Thymus (tissue), 11 donors: ENCODE measurements at regions not wholly inside any gene's neighbourhood (a gene's known extent, or its start where the extent isn't known, plus 50 kb on each side); places are given as distances from the start of the nearest gene placed in this dataset.
A peak's percentile ranks its signal among the peaks of the same experiment; 100 is the strongest.
"Not testable (repeated sequence)": the region's sequence is repeated elsewhere in the genome, so short reads cannot be mapped to it uniquely, and the experiment has no call there.

Experiments used
- DNase-seq, 9 donors: peaks; one replicate each; pipeline ENCODE4 v3.0.0-alpha.2; 2013; ENCODE audit warnings: low spot score in 9 of 9, low read depth in 6 of 9, missing footprints in 1 of 9
- H3K27ac ChIP-seq, 2 donors: one replicate each; pipeline ENCODE4 v1.5.1; 2013; ENCODE audit warnings: control low read depth in 1 of 2, low read depth in 1 of 2, low read length in 1 of 2, mild to moderate bottlenecking in 1 of 2, moderate library complexity in 1 of 2
- H3K27me3 ChIP-seq, 2 donors: one replicate each; pipeline ENCODE4 v1.5.1; 2013; ENCODE audit warnings: low read length in 1 of 2; ENCODE audit not compliant: control insufficient read depth in 2 of 2, insufficient read depth in 1 of 2
- H3K36me3 ChIP-seq, 2 donors: one replicate each; pipeline ENCODE4 v1.5.1; 2013; ENCODE audit warnings: low read length in 1 of 2, mild to moderate bottlenecking in 1 of 2, moderate library complexity in 1 of 2; ENCODE audit not compliant: control insufficient read depth in 2 of 2, insufficient read depth in 2 of 2
- H3K4me1 ChIP-seq, 2 donors: one replicate each; pipeline ENCODE4 v1.5.1; 2013; ENCODE audit warnings: low read length in 2 of 2; ENCODE audit not compliant: control insufficient read depth in 2 of 2, insufficient read depth in 2 of 2
- H3K4me3 ChIP-seq, 2 donors: one replicate each; pipeline ENCODE4 v1.5.1; 2013; ENCODE audit warnings: low read length in 2 of 2, control low read depth in 1 of 2, mild to moderate bottlenecking in 1 of 2
- H3K9me3 ChIP-seq, 2 donors: one replicate each; pipeline ENCODE4 v1.5.1; 2013; ENCODE audit warnings: low read length in 1 of 2, mild to moderate bottlenecking in 1 of 2; ENCODE audit not compliant: control insufficient read depth in 2 of 2, insufficient read depth in 1 of 2
- WGBS: extraction: QIAGEN DNeasy Blood & Tissue Kit; methylation state at CpG from one replicate; pipeline ENCODE4 v1.1.7; 2013; 5-methylcytosine and 5-hydroxymethylcytosine counted together
- donor health status: healthy.

DNA sequence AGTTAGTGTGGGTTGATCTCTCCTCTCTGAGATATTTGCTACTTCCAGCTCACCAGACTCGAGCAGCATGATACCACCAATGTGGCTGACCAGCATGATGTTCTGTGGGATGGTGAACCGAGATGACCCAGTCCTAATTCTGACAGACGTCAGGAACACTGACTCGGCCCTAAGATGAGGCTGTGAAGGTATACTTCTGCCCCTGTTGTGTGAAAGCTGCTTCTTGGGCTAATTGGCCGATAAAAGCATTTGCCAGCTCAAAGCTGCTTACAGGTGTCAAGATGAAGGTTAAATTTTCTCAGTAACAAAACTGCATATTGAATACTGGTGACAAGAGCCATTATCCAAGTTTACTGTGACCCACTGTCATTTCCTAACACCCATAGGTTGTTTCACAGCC, 151.4 kb downstream of the BRD1 start:
- Histone ChIP-seq H3K36me3 (no peaks in the 10 kb centered on the region), H3K27me3 (peaks cover 22 to 46% of the 10 kb centered on the region in 2 donors), H3K4me3 (no peak overlapping the region), H3K4me1 (no peaks in the 10 kb centered on the region), H3K9me3 (no peaks in the 10 kb centered on the region), H3K27ac (no peak overlapping the region)
- DNase-seq = no peak
- 92% methylated on average over 5 of the region's 5 CpGs for WGBS

DNA sequence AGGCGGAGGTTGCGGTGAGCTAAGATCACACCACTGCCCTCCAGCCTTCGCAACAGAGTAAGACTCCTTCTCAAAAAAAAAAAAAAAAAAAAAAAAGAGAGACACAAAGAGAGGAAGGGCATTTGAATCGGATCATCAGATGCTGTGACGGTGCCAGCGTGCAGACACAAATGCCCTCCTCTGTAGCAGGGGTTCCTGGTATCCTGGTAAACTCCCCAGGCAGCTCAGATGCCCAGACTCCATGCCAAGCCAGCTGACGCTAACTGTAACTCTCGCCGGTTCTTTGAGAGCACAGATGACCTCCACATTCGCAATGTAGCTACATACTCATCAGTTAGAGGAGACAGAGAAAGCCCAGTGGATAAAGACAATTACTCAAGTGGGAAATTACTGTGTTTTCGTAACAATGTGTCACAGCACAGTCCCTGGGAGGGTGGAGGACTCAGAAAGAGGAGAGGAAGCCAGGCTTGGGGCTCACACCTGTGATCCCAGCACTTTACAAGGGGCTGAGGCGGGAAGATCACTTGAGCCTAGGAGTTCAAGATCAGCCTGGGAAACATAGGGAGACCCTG, 153.1 kb downstream of the BRD1 start:
- WGBS = 95% methylated on average over 12 of the region's 12 CpGs
- no peak overlapping the region for H3K27ac ChIP-seq
- no peak for DNase-seq
- peaks cover 0 to 6% of the 10 kb centered on the region in 2 donors for H3K4me1 ChIP-seq
- no peaks in the 10 kb centered on the region for H3K9me3 ChIP-seq
- H3K4me3 ChIP-seq = no peak overlapping the region
- no peaks in the 10 kb centered on the region for H3K36me3 ChIP-seq
- H3K27me3 ChIP-seq = peaks cover 34 to 60% of the 10 kb centered on the region in 2 donors

DNA sequence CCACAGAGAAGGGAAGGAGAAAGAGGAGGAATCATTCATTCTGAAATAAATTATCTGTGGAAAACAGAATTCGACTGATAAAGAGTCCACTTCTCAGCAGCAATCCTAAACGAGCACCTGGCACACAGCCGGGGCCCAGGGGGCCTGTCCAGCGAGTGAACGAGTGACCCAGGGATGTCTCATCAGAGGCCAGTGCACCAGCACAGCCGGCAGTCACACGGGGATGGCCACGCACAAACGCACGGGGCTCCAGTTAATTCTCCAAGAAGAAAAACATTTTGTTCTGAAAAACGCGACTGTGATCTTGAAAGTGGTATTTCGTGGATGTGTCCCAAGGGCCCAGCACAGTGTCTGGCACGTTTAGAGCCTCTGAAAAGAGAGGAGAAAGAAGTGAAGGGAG, 154.6 kb downstream of the BRD1 start:
- Histone ChIP-seq H3K27me3 (peaks cover 34 to 66% of the 10 kb centered on the region in 2 donors), H3K9me3 (peaks cover 0 to 2% of the 10 kb centered on the region in 2 donors), H3K27ac (no peak overlapping the region), H3K36me3 (no peaks in the 10 kb centered on the region), H3K4me3 (no peak overlapping the region), H3K4me1 (peaks cover 0 to 8% of the 10 kb centered on the region in 2 donors)
- DNase-seq = no peak
- WGBS = 62% methylated on average over 14 of the region's 14 CpGs

DNA sequence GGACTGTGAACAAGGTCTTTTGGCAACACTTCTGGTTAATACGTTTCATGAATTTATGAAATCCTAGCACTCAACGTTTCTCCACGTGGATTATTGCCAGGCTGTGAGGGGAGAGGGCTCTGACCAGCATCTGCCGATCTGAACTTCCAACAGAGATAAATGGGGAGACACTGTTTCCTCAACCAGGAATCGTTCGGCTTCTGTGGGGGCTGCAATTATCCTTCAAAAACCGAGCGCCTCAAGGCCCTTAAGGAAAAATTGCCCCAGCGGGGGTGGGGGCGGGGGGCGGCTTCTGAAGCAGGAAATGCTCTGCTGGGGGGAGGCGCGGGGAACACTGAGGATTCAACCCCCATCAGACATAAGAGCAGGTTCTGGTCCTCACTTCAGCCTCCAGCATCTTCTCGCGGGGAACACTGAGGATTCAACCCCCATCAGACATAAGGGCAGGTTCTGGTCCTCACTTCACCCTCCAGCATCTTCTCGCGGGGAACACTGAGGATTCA, 155.6 kb downstream of the BRD1 start:
- no peak for DNase-seq
- peaks cover 32 to 60% of the 10 kb centered on the region in 2 donors for H3K27me3 ChIP-seq
- 53% methylated on average over 15 of the region's 17 CpGs for WGBS

GRCh38 chr22:49671331-49672013, 156.2 kb downstream of the BRD1 start:
- peaks cover 0 to 2% of the 10 kb centered on the region in 2 donors for H3K9me3 ChIP-seq
- no peak overlapping the region for H3K27ac ChIP-seq
- peaks cover 32 to 56% of the 10 kb centered on the region in 2 donors for H3K27me3 ChIP-seq
- DNase-seq = no peak
- no peaks in the 10 kb centered on the region for H3K36me3 ChIP-seq
- no peak overlapping the region for H3K4me3 ChIP-seq
- H3K4me1 ChIP-seq = peaks cover 2 to 11% of the 10 kb centered on the region in 2 donors
- WGBS = 20% methylated on average over 28 of the region's 28 CpGs

More for the DNA sequence above, 155.6 kb downstream of the BRD1 start:
- Histone ChIP-seq H3K4me1 (peaks cover 0 to 11% of the 10 kb centered on the region in 2 donors), H3K4me3 (no peak overlapping the region), H3K36me3 (no peaks in the 10 kb centered on the region), H3K27ac (no peak overlapping the region), H3K9me3 (peaks cover 0 to 2% of the 10 kb centered on the region in 2 donors)

GRCh38 chr22:49670456-49671330, 157.0 kb downstream of the BRD1 start:
- no peak overlapping the region for H3K27ac ChIP-seq
- peaks cover 2 to 11% of the 10 kb centered on the region in 2 donors for H3K4me1 ChIP-seq
- peak overlapping the region in 1 of 2 donors; percentile 35 for H3K4me3 ChIP-seq
- no peak for DNase-seq
- WGBS = 3% methylated on average over 69 of the region's 69 CpGs
- no peaks in the 10 kb centered on the region for H3K36me3 ChIP-seq
- peaks cover 0 to 2% of the 10 kb centered on the region in 2 donors for H3K9me3 ChIP-seq
- H3K27me3 ChIP-seq = peaks cover 32 to 56% of the 10 kb centered on the region in 2 donors

DNA sequence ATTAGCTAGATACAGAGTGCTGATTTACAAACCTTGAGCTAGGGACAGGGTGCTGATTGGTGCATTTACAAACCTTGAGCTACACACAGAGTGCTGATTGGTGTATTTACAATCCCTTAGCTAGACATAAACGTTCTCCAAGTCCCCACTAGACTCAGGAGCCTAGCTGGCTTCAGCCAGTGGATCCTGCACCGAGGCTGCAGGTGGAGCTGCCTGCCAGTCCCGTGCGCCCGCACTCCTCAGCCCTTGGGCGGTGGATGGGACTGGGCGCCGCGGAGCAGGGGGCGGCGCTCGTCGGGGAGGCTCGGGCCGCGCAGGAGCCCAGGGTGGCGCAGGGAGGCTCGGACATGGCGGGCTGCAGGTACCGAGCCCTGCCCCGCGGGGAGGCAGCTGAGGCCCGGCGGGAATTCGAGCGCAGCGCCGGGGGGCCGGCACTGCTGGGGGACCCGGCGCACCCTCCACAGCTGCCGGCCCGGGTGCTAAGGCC, 157.7 kb downstream of the BRD1 start:
- Histone ChIP-seq H3K27me3 (peaks cover 32 to 56% of the 10 kb centered on the region in 2 donors), H3K4me3 (peak overlapping the region in 1 of 2 donors; percentile 35), H3K4me1 (peaks cover 2 to 11% of the 10 kb centered on the region in 2 donors)
- H3K36me3 ChIP-seq, H3K27ac ChIP-seq, H3K9me3 ChIP-seq, DNase-seq: not testable (repeated sequence)
- 5% methylated on average over 33 of the region's 33 CpGs for WGBS

GRCh38 chr22:49669427-49669968, 158.2 kb downstream of the BRD1 start:
- not testable (repeated sequence) for H3K4me3 ChIP-seq, DNase-seq, H3K36me3 ChIP-seq, H3K27ac ChIP-seq, H3K9me3 ChIP-seq
- peaks cover 2 to 11% of the 10 kb centered on the region in 2 donors for H3K4me1 ChIP-seq
- WGBS = 93% methylated on average over 1 of the region's 1 CpG
- H3K27me3 ChIP-seq = peaks cover 32 to 53% of the 10 kb centered on the region in 2 donors
